ENCODE measurements at regions not wholly inside any gene's neighbourhood (a gene's known extent, or its start where the extent isn't known, plus 50 kb on each side); places are given as distances from the start of the nearest gene placed in this dataset.
"Not testable (repeated sequence)": the region's sequence is repeated elsewhere in the genome, so short reads cannot be mapped to it uniquely, and the experiment has no call there.

DNA sequence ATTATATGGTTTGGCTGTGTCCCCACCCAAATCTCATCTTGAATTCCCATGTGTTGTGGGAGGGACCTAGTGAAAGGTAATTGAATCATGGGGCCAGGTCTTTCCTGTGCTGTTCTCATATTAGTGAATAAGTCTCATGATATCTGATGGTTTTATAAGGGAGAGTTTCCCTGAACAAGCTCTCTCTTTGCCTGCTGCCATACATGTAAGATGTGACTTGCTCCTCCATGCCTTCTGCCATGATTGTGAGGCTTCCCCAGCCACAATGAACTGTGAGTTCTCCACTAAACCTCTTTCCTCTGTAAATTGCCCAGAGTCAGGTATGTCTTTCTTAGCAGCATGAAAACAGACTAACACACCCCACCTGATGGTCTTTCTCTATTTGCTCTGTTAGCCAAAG is 112.1 kb downstream of the TENT5C start:
- TF ChIP-seq, protein P1, sequence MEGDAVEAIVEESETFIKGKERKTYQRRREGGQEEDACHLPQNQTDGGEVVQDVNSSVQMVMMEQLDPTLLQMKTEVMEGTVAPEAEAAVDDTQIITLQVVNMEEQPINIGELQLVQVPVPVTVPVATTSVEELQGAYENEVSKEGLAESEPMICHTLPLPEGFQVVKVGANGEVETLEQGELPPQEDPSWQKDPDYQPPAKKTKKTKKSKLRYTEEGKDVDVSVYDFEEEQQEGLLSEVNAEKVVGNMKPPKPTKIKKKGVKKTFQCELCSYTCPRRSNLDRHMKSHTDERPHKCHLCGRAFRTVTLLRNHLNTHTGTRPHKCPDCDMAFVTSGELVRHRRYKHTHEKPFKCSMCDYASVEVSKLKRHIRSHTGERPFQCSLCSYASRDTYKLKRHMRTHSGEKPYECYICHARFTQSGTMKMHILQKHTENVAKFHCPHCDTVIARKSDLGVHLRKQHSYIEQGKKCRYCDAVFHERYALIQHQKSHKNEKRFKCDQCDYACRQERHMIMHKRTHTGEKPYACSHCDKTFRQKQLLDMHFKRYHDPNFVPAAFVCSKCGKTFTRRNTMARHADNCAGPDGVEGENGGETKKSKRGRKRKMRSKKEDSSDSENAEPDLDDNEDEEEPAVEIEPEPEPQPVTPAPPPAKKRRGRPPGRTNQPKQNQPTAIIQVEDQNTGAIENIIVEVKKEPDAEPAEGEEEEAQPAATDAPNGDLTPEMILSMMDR (IDR thresholded peaks at IDR 0.05): not testable (repeated sequence)
- TF ChIP-seq POLR2AphosphoS5, EP300, POLR2A (IDR thresholded peaks at IDR 0.05): not testable (repeated sequence)

Measured in gastroesophageal sphincter (tissue), 3 donors.